ENCODE measurements at regions not wholly inside any gene's neighbourhood (a gene's known extent, or its start where the extent isn't known, plus 50 kb on each side); places are given as distances from the start of the nearest gene placed in this dataset.

- TF ChIP-seq CTCF (IDR thresholded peaks at IDR 0.05) (no peak), EP300 (IDR thresholded peaks at IDR 0.05) (no peak), POLR2A (IDR thresholded peaks at IDR 0.05) (no peak), POLR2AphosphoS5 (IDR thresholded peaks at IDR 0.05) (no peak)
Measured at GRCh38 chr2:21644266-21644665, 520.5 kb downstream of the TDRD15 start.
